Naive thymus-derived CD4-positive, alpha-beta T cell (primary cell): ENCODE measurements at regions not wholly inside any gene's neighbourhood (a gene's known extent, or its start where the extent isn't known, plus 50 kb on each side); places are given as distances from the start of the nearest gene placed in this dataset.

Source experiments
- ATAC-seq: fragments of 150-1000 bp; cut with Tn5 transposase; 2 replicates; pipeline ENCODE4 v1.10.0; 2021; ENCODE audit warnings: mild to moderate bottlenecking, moderate library complexity
- CTCF ChIA-PET: fragments of 350-600 bp; sonication (Branson Sonifier 250); formaldehyde crosslinking; loops from one replicate; lab custom pipeline; 2021; ENCODE audit warnings: antibody characterized with exemption; lab: Charles Lee
- POLR2A ChIA-PET: fragments of 350-600 bp; sonication (Branson Sonifier 250); formaldehyde crosslinking; loops from one replicate; lab custom pipeline; 2021; ENCODE audit warnings: antibody characterized with exemption, inconsistent platforms; lab: Charles Lee
- DNase-seq, 9 donors: peaks; one replicate each; pipeline versions ENCODE4 v3.0.0 to v3.0.0-alpha.2; 2020 to 2022; ENCODE audit warnings: mixed read lengths in 1 of 9
- H3K27ac ChIP-seq: one replicate; pipeline ENCODE4 v1.7.0; 2013; ENCODE audit warnings: mild to moderate bottlenecking, low read depth, low read length, moderate library complexity
- H3K27me3 ChIP-seq, 2 donors: one replicate each; pipeline ENCODE4 v1.7.0; 2013; ENCODE audit warnings: low read length in 2 of 2, mild to moderate bottlenecking in 2 of 2, moderate library complexity in 2 of 2; ENCODE audit not compliant: control insufficient read depth in 2 of 2, insufficient read depth in 2 of 2
- H3K36me3 ChIP-seq, 3 experiments: 1 replicate in 2 of 3; 2 replicates in 1 of 3; pipeline ENCODE4 v1.7.0; 2013; ENCODE audit warnings: low read length in 3 of 3, mild to moderate bottlenecking in 3 of 3, moderate library complexity in 1 of 3; ENCODE audit not compliant: insufficient read depth in 3 of 3, control insufficient read depth in 2 of 3
- H3K4me1 ChIP-seq, 2 donors: one replicate each; pipeline ENCODE4 v1.7.0; 2013; ENCODE audit warnings: low read length in 2 of 2, mild to moderate bottlenecking in 2 of 2, moderate library complexity in 1 of 2; ENCODE audit not compliant: control insufficient read depth in 2 of 2, insufficient read depth in 2 of 2
- H3K4me3 ChIP-seq: 2 replicates; pipeline ENCODE4 v1.7.0; 2013; ENCODE audit warnings: mild to moderate bottlenecking, low read length
- H3K9me3 ChIP-seq, 3 experiments: 1 replicate in 2 of 3; 2 replicates in 1 of 3; pipeline ENCODE4 v1.7.0; 2013; ENCODE audit warnings: low read length in 3 of 3; ENCODE audit not compliant: control insufficient read depth in 2 of 3
- H3K27ac Mint-ChIP-seq, 9 donors: one replicate each; pipeline ENCODE4 v1.8.0; 2020 to 2022; ENCODE audit warnings: mixed read lengths in 9 of 9, mild to moderate bottlenecking in 8 of 9, moderate library complexity in 5 of 9, inconsistent platforms in 2 of 9
- H3K27me3 Mint-ChIP-seq, 5 donors: one replicate each; pipeline ENCODE4 v1.8.0; 2021 to 2022; ENCODE audit warnings: mixed read lengths in 5 of 5, mild to moderate bottlenecking in 1 of 5
- H3K36me3 Mint-ChIP-seq, 5 donors: one replicate each; pipeline ENCODE4 v1.8.0; 2020 to 2022; ENCODE audit warnings: mixed read lengths in 5 of 5, mild to moderate bottlenecking in 3 of 5, inconsistent platforms in 1 of 5
- H3K4me1 Mint-ChIP-seq, 7 donors: one replicate each; pipeline ENCODE4 v1.8.0; 2020 to 2022; ENCODE audit warnings: mixed read lengths in 7 of 7, mild to moderate bottlenecking in 3 of 7, inconsistent platforms in 1 of 7
- H3K4me3 Mint-ChIP-seq, 10 donors: one replicate each; pipeline ENCODE4 v1.8.0; 2020 to 2022; ENCODE audit warnings: mild to moderate bottlenecking in 10 of 10, mixed read lengths in 10 of 10, moderate library complexity in 6 of 10, inconsistent platforms in 2 of 10
- H3K9me3 Mint-ChIP-seq, 11 donors: one replicate each; pipeline ENCODE4 v1.8.0; 2020 to 2022; ENCODE audit warnings: mixed read lengths in 11 of 11, mild to moderate bottlenecking in 4 of 11, inconsistent platforms in 1 of 11, moderate library complexity in 1 of 11
- intact Hi-C, 2 donors: fragments of 100-400 bp; cut with micrococcal nuclease; formaldehyde crosslinking; loops; one replicate each; pipeline ENCODE4 v1.15.1; 2023

DNA sequence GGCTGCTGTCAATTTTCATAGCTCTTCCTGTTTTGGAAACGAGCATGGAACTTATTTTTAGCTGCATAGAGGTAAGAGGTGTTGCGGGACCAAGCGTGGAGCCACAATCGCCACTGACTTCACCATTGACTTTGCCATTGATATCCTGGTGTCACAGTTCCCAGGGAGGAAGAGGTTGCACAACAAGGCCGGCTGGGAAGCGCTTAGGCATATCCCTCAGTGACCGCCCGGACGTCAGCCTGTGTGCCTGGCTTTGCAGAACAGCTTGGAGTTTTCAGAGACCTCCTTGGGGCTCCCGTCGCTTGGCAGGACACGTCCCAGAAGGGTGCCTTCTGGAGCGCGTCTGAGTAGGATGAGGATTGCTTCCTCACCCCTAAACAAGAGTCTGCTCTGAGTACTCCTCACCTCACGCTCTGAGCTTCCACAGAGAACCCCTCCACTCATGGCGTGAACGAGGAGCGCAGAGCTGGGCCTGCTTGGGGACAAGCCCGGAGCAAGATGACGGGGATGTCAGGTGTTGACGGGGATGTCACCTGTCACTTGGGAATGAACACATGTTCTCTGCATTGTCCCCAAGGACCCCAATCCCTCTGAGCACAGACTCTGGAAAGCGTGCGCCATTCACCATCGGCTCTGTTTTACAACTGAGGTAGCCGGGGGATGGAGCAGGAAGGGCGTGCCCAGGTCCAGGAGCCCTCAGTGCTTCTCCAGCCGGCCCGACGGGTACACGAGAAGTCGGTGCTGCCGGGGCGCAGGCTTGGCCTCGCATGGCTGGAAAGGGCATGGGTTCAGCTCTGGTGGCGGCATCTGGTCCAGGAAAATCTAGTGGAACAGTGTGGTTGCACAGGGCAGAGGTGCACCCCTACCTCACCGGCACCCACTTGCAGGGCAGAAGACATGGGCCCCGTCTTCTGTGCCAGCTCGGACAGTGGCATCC is 192.3 kb upstream of the SHH start:
- intact Hi-C loops, result no loop called here
- Histone ChIP-seq H3K27ac (no peak overlapping the region), H3K9me3 (no peaks in the 10 kb centered on the region), H3K4me3 (no peak overlapping the region), H3K36me3 (no peaks in the 10 kb centered on the region), H3K27me3 (no peaks in the 10 kb centered on the region), H3K4me1 (no peaks in the 10 kb centered on the region)
- no peak overlapping the region for H3K4me3 Mint-ChIP-seq
- no peak overlapping the region for H3K27ac Mint-ChIP-seq
- H3K36me3 Mint-ChIP-seq, result no peaks in the 10 kb centered on the region
- DNase-seq (no peak), ATAC-seq (no peak)
- peaks cover 0 to 23% (median 5%) of the 10 kb centered on the region in 11 donors for H3K9me3 Mint-ChIP-seq
- H3K4me1 Mint-ChIP-seq, result peaks cover 0 to 18% (median 0%) of the 10 kb centered on the region in 7 donors
- H3K27me3 Mint-ChIP-seq, result peaks cover 0 to 10% (median 0%) of the 10 kb centered on the region in 5 donors
- CTCF ChIA-PET, result no interaction called here
- POLR2A ChIA-PET, result no interaction called here

DNA sequence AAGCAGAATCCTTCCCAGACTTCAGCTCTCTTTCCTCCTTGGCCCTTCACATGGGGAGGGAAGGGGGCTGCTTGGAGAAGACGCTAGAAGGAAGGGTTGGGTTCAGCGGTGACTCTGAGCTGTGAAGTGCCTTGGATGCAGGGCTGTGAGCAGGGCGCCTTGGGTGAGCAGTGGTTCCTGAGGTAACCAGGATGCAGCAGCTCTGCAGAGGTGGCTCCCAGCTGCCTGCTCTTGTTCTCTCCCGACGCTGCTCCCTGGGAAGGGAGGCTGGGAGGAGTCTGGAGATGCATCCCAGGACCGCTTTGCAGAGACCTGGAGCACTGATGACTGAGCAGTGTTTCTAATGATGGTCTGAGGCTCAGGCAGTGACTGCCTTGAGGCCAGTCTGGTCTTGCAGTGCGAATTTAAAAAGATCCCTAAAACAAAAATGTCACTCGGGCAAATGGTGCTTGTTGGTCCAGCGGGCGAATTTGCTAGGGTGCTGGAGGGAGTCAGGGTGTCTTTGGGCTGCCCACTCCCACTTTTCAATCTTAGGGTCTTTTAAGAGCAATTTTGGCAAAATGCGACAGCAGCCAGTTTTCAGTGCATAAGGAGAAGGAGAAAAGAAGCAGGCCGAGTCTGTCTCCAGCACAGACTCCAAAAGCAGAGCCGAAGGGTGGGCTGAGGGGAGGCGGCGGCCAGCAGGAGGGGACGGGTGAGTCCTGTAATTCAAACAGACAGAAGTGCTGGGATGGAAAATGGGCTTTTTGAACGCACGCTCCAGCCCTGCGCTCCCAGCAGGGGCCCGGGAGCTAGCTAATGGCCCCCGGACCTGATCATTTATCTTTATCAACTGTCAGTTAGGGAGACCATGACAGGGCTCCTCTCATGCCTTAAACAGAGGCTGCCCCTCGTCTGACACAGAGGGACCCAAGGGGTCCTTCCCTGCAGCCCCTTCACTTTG is 191.2 kb upstream of the SHH start:
- no peak overlapping the region for H3K27ac ChIP-seq
- ChIA-PET POLR2A (no interaction called here), CTCF (no interaction called here)
- H3K4me1 ChIP-seq, result no peaks in the 10 kb centered on the region
- H3K9me3 ChIP-seq, result no peaks in the 10 kb centered on the region
- H3K36me3 Mint-ChIP-seq, result no peaks in the 10 kb centered on the region
- H3K36me3 ChIP-seq, result no peaks in the 10 kb centered on the region
- ATAC-seq, result no peak
- H3K4me1 Mint-ChIP-seq, result peaks cover 0 to 18% (median 6%) of the 10 kb centered on the region in 7 donors
- H3K27me3 Mint-ChIP-seq, result peaks cover 0 to 10% (median 0%) of the 10 kb centered on the region in 5 donors
- peaks cover 0 to 14% (median 0%) of the 10 kb centered on the region in 11 donors for H3K9me3 Mint-ChIP-seq
- no peaks in the 10 kb centered on the region for H3K27me3 ChIP-seq
- H3K4me3 Mint-ChIP-seq, result no peak overlapping the region
- H3K27ac Mint-ChIP-seq, result no peak overlapping the region
- H3K4me3 ChIP-seq, result no peak overlapping the region
- DNase-seq, result no peak
- intact Hi-C loops, result no loop called here

GRCh38 chr7:156002362-156003066 is 190.3 kb upstream of the SHH start:
- no peaks in the 10 kb centered on the region for H3K36me3 Mint-ChIP-seq
- DNase-seq, result no peak

GRCh38 chr7:156001496-156002260 is 189.4 kb upstream of the SHH start:
- ChIA-PET CTCF (no interaction called here), POLR2A (no interaction called here)
- peaks cover 0 to 12% of the 10 kb centered on the region in 2 donors for H3K4me1 ChIP-seq
- Mint-ChIP-seq H3K4me3 (no peak overlapping the region), H3K27ac (no peak overlapping the region), H3K27me3 (peaks cover 0 to 25% (median 8%) of the 10 kb centered on the region in 5 donors), H3K9me3 (no peaks in the 10 kb centered on the region), H3K36me3 (no peaks in the 10 kb centered on the region), H3K4me1 (peaks cover 10 to 36% (median 24%) of the 10 kb centered on the region in 7 donors)
- intact Hi-C loops, result no loop called here
- H3K4me3 ChIP-seq, result no peak overlapping the region
- H3K27me3 ChIP-seq, result no peaks in the 10 kb centered on the region
- no peaks in the 10 kb centered on the region for H3K9me3 ChIP-seq
- ATAC-seq (no peak), DNase-seq (no peak)
- no peaks in the 10 kb centered on the region for H3K36me3 ChIP-seq
- no peak overlapping the region for H3K27ac ChIP-seq

More at GRCh38 chr7:156002362-156003066, 190.3 kb upstream of the SHH start:
- CTCF ChIA-PET, result no interaction called here
- Histone ChIP-seq H3K4me3 (no peak overlapping the region), H3K27ac (no peak overlapping the region), H3K4me1 (peaks cover 0 to 4% of the 10 kb centered on the region in 2 donors), H3K27me3 (no peaks in the 10 kb centered on the region), H3K36me3 (no peaks in the 10 kb centered on the region), H3K9me3 (no peaks in the 10 kb centered on the region)
- no peak for ATAC-seq
- peaks cover 5 to 28% (median 16%) of the 10 kb centered on the region in 7 donors for H3K4me1 Mint-ChIP-seq
- no peak overlapping the region for H3K4me3 Mint-ChIP-seq
- no peak overlapping the region for H3K27ac Mint-ChIP-seq
- peaks cover 0 to 16% (median 0%) of the 10 kb centered on the region in 5 donors for H3K27me3 Mint-ChIP-seq
- peaks cover 0 to 6% (median 0%) of the 10 kb centered on the region in 11 donors for H3K9me3 Mint-ChIP-seq
- intact Hi-C loops, result no loop called here
- POLR2A ChIA-PET, result no interaction called here

GRCh38 chr7:156000601-156001396 is 188.5 kb upstream of the SHH start:
- Histone ChIP-seq H3K27me3 (no peaks in the 10 kb centered on the region), H3K36me3 (no peaks in the 10 kb centered on the region), H3K9me3 (no peaks in the 10 kb centered on the region), H3K27ac (no peak overlapping the region), H3K4me1 (peaks cover 0 to 21% of the 10 kb centered on the region in 2 donors), H3K4me3 (no peak overlapping the region)
- Mint-ChIP-seq H3K9me3 (no peaks in the 10 kb centered on the region), H3K27me3 (peaks cover 0 to 33% (median 9%) of the 10 kb centered on the region in 5 donors), H3K4me1 (peaks cover 10 to 45% (median 33%) of the 10 kb centered on the region in 7 donors), H3K4me3 (peak overlapping the region in 2 of 10 donors; percentile 11 to 15), H3K27ac (peak overlapping the region in 2 of 9 donors; percentile 3 to 83), H3K36me3 (no peaks in the 10 kb centered on the region)
- no peak for ATAC-seq
- intact Hi-C loops, result no loop called here
- POLR2A ChIA-PET, result no interaction called here
- no peak for DNase-seq
- CTCF ChIA-PET, result no interaction called here
